T-helper 2 cell treated with Interferon-gamma antibody and Interleukin-4, amounts not matched to agents 100 ng/mL and 5 ng/mL, for 36 hours (primary cell): ENCODE measurements at regions not wholly inside any gene's neighbourhood (a gene's known extent, or its start where the extent isn't known, plus 50 kb on each side); places are given as distances from the start of the nearest gene placed in this dataset.

Experiments
- intact Hi-C: fragments of 100-400 bp; cut with micrococcal nuclease; formaldehyde crosslinking; loops from one replicate; pipeline ENCODE4 v1.15.1; 2023

- intact Hi-C loops, result no loop called here
Measured at GRCh38 chr1:94620345-94621031, 78.9 kb upstream of the F3 start.

DNA sequence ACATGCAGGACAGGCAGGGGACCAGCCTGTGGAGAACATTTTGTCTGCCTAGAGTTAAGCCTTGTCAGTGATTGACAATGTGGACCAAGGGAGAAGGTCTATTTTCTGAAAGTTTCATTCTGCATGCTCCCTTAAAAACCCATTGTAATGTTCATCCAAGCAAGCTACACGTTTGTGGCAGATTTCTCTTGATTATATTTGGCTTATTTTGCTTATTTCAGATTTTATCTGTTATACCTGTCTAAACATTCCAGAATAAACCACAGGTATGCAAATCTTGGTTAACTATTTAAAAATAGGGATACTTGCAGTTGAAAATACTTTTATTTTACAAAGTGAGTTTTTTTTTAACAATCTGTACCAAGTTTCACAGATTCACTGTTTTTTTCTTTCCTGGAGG lies 78.2 kb upstream of the F3 start:
- intact Hi-C loops, result no loop called here

GRCh38 chr1:94617957-94618739 lies 76.6 kb upstream of the F3 start:
- intact Hi-C loops, result no loop called here

GRCh38 chr1:94617134-94617805 lies 75.7 kb upstream of the F3 start:
- intact Hi-C loops, result no loop called here

- intact Hi-C loops, result no loop called here
Measured at GRCh38 chr1:94616506-94616905, 74.9 kb upstream of the F3 start.

DNA sequence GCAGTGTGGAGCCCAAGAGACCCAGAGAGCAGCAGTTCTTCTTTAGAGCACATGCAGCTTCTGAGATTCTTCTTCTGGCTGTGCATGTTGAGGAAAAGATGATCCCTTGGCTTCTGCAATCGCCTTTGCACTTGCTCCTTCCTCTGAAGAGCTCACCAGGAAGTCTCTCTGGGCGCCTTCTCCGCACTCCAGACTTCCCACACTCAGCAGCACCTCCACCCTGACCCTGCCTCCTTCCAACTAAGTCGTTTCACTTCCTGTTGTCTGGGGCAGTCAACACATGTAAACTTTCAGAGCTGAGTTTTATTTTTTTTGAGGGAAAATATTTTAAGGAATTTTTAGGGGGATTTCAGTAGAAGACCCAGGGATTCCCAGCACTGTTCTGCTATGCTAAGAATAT lies 73.4 kb upstream of the F3 start:
- intact Hi-C loops, result no loop called here

GRCh38 chr1:94614168-94614815 lies 72.7 kb upstream of the F3 start:
- intact Hi-C loops, result no loop called here

DNA sequence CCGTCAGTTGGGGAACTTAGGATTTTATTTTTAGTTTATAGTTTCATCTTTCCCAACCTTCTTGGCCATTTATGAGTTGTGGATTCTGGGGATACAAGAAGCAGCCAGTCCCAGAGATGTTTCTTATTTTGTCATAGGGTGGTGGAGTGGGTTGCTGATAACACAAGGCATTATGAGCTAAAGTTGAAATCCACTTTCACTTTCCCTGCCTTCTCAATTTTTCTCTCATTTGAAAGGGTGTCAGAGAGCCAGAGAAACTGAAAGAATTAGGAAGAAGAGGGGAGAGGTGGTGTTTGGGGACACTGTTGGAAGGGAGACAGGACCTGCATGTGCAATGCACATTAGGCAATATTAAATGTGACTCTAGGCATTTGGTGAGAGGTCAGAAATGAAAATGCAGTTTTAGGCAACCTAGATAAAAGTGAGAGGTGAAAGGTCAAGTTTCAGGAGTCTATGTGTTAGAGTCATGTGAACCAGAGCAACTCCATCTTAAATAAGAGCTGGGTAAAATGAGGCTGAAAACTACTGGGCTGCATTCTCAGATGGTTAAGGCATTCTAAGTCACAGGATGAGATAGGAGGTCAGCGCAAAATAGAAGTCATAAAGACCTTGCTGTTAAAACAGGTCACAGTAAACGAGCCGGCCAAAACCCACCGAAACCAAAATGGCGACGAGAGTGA lies 71.1 kb upstream of the F3 start:
- intact Hi-C loops, result no loop called here

DNA sequence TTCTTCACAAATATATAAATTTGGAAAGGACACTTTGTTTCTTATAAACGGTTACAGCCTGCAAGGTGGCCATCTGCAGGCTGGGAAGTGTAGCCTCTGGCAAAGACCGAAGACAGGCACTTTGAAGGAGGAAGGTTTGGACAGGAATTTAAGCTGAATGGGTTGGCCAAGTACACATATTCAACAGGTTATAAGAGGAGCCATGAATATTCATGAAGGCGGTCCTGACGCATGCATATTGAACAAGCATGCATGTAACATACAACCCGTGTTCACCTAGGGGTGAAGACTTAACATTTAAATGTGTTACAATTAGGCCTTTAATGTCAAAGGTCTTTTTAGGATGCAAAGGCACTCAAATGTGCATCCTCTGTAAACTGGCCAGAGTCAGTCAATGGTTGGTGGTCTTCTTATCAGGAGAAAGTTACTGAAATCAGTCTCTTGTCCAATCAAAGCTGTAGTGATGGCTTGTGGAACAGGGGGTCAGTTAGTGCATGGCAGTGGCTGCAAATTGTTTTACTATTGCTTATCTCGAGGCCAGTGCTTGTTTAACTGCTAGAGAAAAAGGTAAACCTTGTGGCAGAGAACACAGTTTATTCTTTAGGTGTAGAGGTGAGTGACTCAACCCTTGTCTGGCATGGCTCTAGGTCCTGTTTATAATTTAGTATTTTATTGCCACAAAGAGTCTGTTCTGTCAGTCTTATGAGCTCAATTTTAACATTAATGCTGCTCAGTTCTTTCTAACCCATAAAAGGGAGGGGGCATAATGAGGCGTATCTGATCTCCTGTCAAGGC lies 70.3 kb upstream of the F3 start:
- intact Hi-C loops, result no loop called here

- intact Hi-C loops, result no loop called here
Measured at GRCh38 chr1:94609619-94610018, 68.1 kb upstream of the F3 start.

- intact Hi-C loops, result no loop called here
Measured at GRCh38 chr1:94608852-94609530, 67.4 kb upstream of the F3 start.

DNA sequence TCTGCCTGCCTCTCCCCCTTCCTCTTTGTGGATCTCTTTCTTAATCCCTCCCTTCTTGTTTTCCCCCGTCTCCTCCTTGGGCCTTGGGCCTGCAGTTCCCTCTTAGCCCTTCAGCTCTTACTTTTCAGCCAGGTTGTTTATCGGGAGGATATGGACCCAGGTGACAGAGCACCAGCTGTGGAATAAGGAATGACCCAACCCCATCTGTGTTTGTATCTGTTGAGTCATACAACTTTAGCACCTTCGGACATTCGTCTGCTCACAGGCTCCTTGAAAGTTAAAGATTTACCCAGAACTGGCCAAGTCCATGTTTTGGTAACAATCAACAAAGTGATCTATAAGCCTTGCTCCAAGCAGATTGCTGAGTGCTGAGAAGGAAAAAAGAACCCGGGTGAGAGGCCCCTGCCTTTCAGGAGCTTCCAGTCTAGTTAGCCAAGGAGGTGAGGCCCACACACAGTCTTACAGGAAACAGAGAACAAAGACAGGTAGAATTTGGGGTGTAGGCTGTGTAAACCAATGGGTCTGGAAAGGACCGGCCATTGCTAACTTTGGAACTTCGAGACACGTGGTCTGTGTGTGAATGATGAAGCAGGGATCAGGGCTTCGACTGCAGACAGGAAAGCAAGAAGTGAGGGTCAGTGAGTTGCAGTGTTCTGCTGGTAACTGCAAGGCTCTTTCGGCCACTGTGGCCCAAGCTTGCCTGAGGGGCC lies 66.7 kb upstream of the F3 start:
- intact Hi-C loops, result no loop called here

- intact Hi-C loops, result no loop called here
Measured at GRCh38 chr1:94607398-94607797, 65.8 kb upstream of the F3 start.

- intact Hi-C loops, result no loop called here
Measured at GRCh38 chr1:94606471-94606870, 64.9 kb upstream of the F3 start.

GRCh38 chr1:94603663-94604062 lies 62.1 kb upstream of the F3 start:
- intact Hi-C loops, result loop anchor here (5.0 kb wide), 1 partner anchor 61 kb away; the partner anchor contains the start of gene F3

GRCh38 chr1:94602802-94603625 lies 61.5 kb upstream of the F3 start:
- intact Hi-C loops, result loop anchor here (5.0 kb wide), 1 partner anchor 61 kb away; the partner anchor contains the start of gene F3

GRCh38 chr1:94602316-94602715 lies 60.8 kb upstream of the F3 start:
- intact Hi-C loops, result loop anchor here (5.0 kb wide), 1 partner anchor 60 kb away; the partner anchor contains the start of gene F3

GRCh38 chr1:94600556-94600955 lies 59.0 kb upstream of the F3 start:
- intact Hi-C loops, result loop anchor here (5.0 kb wide), 1 partner anchor 58 kb away; the partner anchor contains the start of gene F3
